ENCODE measurements at regions not wholly inside any gene's neighbourhood (a gene's known extent, or its start where the extent isn't known, plus 50 kb on each side); places are given as distances from the start of the nearest gene placed in this dataset.

DNA sequence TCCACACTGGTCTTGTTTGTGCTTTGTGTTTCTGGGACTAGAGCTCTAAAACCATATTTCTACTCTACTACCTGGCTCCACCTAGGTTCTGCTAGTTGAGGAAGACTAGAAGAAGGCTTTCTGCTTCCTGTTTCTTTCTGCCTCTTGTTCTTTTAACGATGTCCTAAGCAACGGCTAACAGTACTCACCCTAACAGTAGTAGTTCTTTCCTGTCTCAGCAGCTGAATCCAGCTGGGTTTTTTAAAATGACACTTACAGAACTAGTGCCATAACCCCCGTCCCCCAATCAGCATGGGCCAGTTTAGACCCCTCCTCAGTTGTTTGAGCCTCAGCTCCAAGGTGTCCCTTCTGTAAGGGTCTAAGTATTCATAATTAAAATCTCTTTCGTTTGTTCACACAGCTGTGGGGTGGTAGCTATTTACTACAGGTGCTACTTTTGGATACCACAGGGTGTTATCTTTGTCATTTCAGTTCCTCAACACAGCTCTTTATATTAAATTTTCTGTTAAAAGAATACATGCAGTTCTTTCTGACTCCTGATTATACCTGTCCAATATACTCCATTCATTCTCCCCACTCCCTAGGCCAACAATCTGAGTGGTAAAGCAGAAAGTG, 790.2 kb downstream of the DHX35 start:
- H3K36me3 ChIP-seq (ENCODE audit: control insufficient read depth in 2 of 2, extremely low read depth in 1 of 2, insufficient read depth in 2 of 2, low read length in 2 of 2): no peaks in the 10 kb centered on the region
- no TSS peak for BruUV-seq (replicated peaks)
- TF ChIP-seq, protein P1, sequence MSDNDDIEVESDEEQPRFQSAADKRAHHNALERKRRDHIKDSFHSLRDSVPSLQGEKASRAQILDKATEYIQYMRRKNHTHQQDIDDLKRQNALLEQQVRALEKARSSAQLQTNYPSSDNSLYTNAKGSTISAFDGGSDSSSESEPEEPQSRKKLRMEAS (IDR thresholded peaks at IDR 0.05; ENCODE audit: insufficient read depth, insufficient read length): no peak
- TF ChIP-seq GATA2 (IDR thresholded peaks at IDR 0.05; ENCODE audit: insufficient read depth, insufficient read length, low read depth, low read length) (no peak), FOS (IDR thresholded peaks at IDR 0.05; ENCODE audit: borderline replicate concordance, insufficient read depth, low read length) (no peak), MYC (IDR thresholded peaks at IDR 0.05; ENCODE audit: low read depth, low read length) (no peak), JUN (IDR thresholded peaks at IDR 0.05; ENCODE audit: borderline replicate concordance, insufficient read depth, insufficient read length, low read depth) (no peak), POLR2AphosphoS5 (IDR thresholded peaks at IDR 0.05; ENCODE audit: insufficient read depth, low read depth, low read length) (no peak), POLR2A (IDR thresholded peaks at IDR 0.05; ENCODE audit: low read depth, low read length) (no peak), EZH2 (IDR thresholded peaks at IDR 0.05; ENCODE audit: borderline replicate concordance, low read depth, low read length, severe bottlenecking) (no peak)
- TF ChIP-seq, protein P2, sequence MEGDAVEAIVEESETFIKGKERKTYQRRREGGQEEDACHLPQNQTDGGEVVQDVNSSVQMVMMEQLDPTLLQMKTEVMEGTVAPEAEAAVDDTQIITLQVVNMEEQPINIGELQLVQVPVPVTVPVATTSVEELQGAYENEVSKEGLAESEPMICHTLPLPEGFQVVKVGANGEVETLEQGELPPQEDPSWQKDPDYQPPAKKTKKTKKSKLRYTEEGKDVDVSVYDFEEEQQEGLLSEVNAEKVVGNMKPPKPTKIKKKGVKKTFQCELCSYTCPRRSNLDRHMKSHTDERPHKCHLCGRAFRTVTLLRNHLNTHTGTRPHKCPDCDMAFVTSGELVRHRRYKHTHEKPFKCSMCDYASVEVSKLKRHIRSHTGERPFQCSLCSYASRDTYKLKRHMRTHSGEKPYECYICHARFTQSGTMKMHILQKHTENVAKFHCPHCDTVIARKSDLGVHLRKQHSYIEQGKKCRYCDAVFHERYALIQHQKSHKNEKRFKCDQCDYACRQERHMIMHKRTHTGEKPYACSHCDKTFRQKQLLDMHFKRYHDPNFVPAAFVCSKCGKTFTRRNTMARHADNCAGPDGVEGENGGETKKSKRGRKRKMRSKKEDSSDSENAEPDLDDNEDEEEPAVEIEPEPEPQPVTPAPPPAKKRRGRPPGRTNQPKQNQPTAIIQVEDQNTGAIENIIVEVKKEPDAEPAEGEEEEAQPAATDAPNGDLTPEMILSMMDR (IDR thresholded peaks at IDR 0.05; ENCODE audit: extremely low read depth in 1 of 2, insufficient read depth in 1 of 2, low read depth in 1 of 2, low read length in 2 of 2): no peak
- FAIRE-seq (no peak), DNase-seq (ENCODE audit: low read depth, low spot score) (no peak)
- H3K9ac ChIP-seq (replicated peaks; ENCODE audit: extremely low read depth, insufficient read depth, low read length): no peak overlapping the region
- no peaks in the 10 kb centered on the region for H4K20me1 ChIP-seq (replicated peaks; ENCODE audit: control insufficient read depth, extremely low read depth, insufficient read depth, low read length)
- no peak overlapping the region for H3K27ac ChIP-seq (ENCODE audit: insufficient read depth, low read depth, low read length)
- H3K27me3 ChIP-seq (ENCODE audit: control insufficient read depth in 2 of 2, insufficient read depth in 2 of 2, low read length in 2 of 2): no peaks in the 10 kb centered on the region
- no peak overlapping the region for H2AFZ ChIP-seq (ENCODE audit: low read depth, low read length)
- dilution Hi-C loops (cut with MboI; ENCODE audit: extremely low pct_ligation_motif_present, low sequenced_read_pairs) (no loop called here), intact Hi-C loops (cut with micrococcal nuclease) (no loop called here)
- ChIA-PET POLR2A (no interaction called here), CTCF (no interaction called here)
- no peaks in the 10 kb centered on the region for H3K9me3 ChIP-seq (replicated peaks; ENCODE audit: control insufficient read depth, insufficient read depth, low read length)
- no peak overlapping the region for H3K4me3 ChIP-seq (replicated peaks in 1 of 3; ENCODE audit: insufficient read depth in 1 of 3, low read depth in 1 of 3, low read length in 3 of 3)
- no peaks in the 10 kb centered on the region for H3K79me2 ChIP-seq (ENCODE audit: control insufficient read depth, insufficient read depth, low read length)
- H3K9me1 ChIP-seq (replicated peaks; ENCODE audit: control insufficient read depth, extremely low read depth, insufficient read depth, low read length): no peaks in the 10 kb centered on the region
- no peak overlapping the region for H3K4me2 ChIP-seq (ENCODE audit: insufficient read depth, low read length)
- no peaks in the 10 kb centered on the region for H3K4me1 ChIP-seq (ENCODE audit: control insufficient read depth, extremely low read depth, insufficient read depth, low read length)
